Panc1 (cell line): ENCODE measurements at regions not wholly inside any gene's neighbourhood (a gene's known extent, or its start where the extent isn't known, plus 50 kb on each side); places are given as distances from the start of the nearest gene placed in this dataset.

Experiments used
- ATAC-seq: fragments of 200-7000 bp; cut with Tn5 transposase; 2 replicates; pipeline ENCODE4 v1.9.1; 2020; ENCODE audit warnings: mild to moderate bottlenecking, moderate library complexity
- BruUV-seq: library from RNA; stranded (reverse); fragments of 400-500 nt; replicated peaks from 2 replicates; lab custom pipeline; 2021; lab: Mats Ljungman, UMichigan
- CTCF ChIA-PET: fragments of 300-600 bp; sonication (Branson Sonifier 250); formaldehyde crosslinking; loops from one replicate; lab custom pipeline; 2022; ENCODE audit warnings: antibody characterized with exemption; lab: Charles Lee
- POLR2A ChIA-PET: fragments of 300-600 bp; sonication (Branson Sonifier 250); formaldehyde crosslinking; loops from one replicate; lab custom pipeline; 2022; ENCODE audit warnings: antibody characterized with exemption; lab: Charles Lee
- DNase-seq: peaks from one replicate; pipeline ENCODE4 v3.0.0-alpha.2; 2010; ENCODE audit warnings: low read depth, low spot score
- H3K27ac ChIP-seq: 2 replicates; pipeline ENCODE4 v1.5.1; 2011; ENCODE audit warnings: mild to moderate bottlenecking, low read length, inconsistent platforms
- H3K27me3 ChIP-seq: fragments of 200-500 bp; sonication (Bioruptor generic); 2 replicates; pipeline ENCODE4 v1.6.0; 2014; ENCODE audit warnings: low read length, inconsistent platforms; ENCODE audit not compliant: control insufficient read depth, insufficient read depth
- H3K36me3 ChIP-seq: fragments of 200-500 bp; sonication (Bioruptor generic); 2 replicates; pipeline ENCODE4 v1.5.1; 2014; ENCODE audit warnings: inconsistent platforms, mild to moderate bottlenecking, low read length, moderate library complexity; ENCODE audit not compliant: control insufficient read depth, insufficient read depth
- H3K4me1 ChIP-seq: 2 replicates; pipeline ENCODE4 v1.5.1; 2011; ENCODE audit warnings: inconsistent platforms, mild to moderate bottlenecking, low read length, moderate library complexity; ENCODE audit not compliant: control insufficient read depth, insufficient read depth
- H3K4me3 ChIP-seq, 2 experiments: 2 replicates each; pipeline ENCODE4 v1.5.1; 2011 to 2012; ENCODE audit warnings: low read depth in 2 of 2, low read length in 2 of 2, mild to moderate bottlenecking in 2 of 2, inconsistent platforms in 1 of 2, moderate library complexity in 1 of 2
- H3K9me3 ChIP-seq: fragments of 200-500 bp; sonication (Bioruptor generic); 2 replicates; pipeline ENCODE4 v1.5.1; 2014; ENCODE audit warnings: low read depth, mild to moderate bottlenecking, inconsistent platforms, low read length, moderate library complexity; ENCODE audit not compliant: control insufficient read depth, insufficient read depth
- CTCF ChIP-seq: fragments of 450-650 bp; IDR thresholded peaks from 2 replicates; pipeline ENCODE4 v1.5.1; 2017; ENCODE audit warnings: mild to moderate bottlenecking
- POLR2AphosphoS5 ChIP-seq: IDR thresholded peaks from 2 replicates; pipeline ENCODE4 v1.6.1; 2012; ENCODE audit warnings: mild to moderate bottlenecking, low read depth, low read length, moderate library complexity
- REST ChIP-seq, 2 experiments: IDR thresholded peaks; 2 replicates each; pipeline ENCODE4 v1.6.1; 2011 to 2012; ENCODE audit warnings: low read depth in 2 of 2, control low read depth in 1 of 2, low read length in 1 of 2, mild to moderate bottlenecking in 1 of 2, moderate library complexity in 1 of 2; ENCODE audit not compliant: insufficient read depth in 1 of 2
- SIN3A ChIP-seq: IDR thresholded peaks from 2 replicates; pipeline ENCODE4 v1.6.1; 2012; ENCODE audit warnings: low read depth, mild to moderate bottlenecking, low read length, moderate library complexity, borderline replicate concordance; ENCODE audit not compliant: insufficient read depth
- TCF7L2 ChIP-seq: IDR thresholded peaks from 2 replicates; pipeline ENCODE4 v1.6.1; 2011; ENCODE audit warnings: mild to moderate bottlenecking, low read depth, low read length, inconsistent platforms
- in situ Hi-C: cut with HindIII; loops from 2 replicates; pipeline ENCODE4 v1.10.0; 2016; ENCODE audit warnings: low sequenced_read_pairs, low pct_unique_long_range_greater_than_20kb
- intact Hi-C: fragments of 100-400 bp; cut with micrococcal nuclease; formaldehyde crosslinking; loops from one replicate; pipeline ENCODE4 v1.10.0; 2022; ENCODE audit not compliant: unreplicated experiment

DNA sequence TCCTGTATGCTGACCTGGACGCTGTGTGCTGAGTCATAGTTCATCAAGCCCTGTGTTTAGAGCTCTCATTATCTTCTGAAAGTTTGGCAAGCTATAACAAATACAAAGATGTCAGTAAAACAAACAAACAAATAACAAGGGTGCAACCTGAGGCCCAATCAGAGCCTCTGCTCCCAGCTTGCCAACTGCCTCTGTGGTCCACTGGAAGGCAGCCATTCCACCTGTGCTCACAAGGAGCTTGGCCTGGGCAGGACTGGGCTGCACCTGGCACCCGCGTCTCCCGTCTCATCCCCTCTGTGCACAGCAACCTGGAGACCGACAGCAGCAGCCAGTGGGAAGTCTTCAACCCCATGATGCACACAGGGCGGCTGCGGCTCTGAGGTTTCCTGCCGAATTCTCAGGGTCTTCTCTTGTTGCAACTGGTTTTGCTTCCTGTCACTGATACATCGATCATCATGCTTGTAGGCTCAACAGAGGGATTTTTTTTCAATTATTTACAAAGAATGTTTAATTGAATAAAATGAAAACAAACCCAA, 97.8 kb downstream of the TMEM18 start:
- BruUV-seq: no TSS peak
- ChIA-PET POLR2A (no interaction called here), CTCF (no interaction called here)
- intact Hi-C loops: no loop called here
- in situ Hi-C loops: no loop called here
- no peak overlapping the region for H3K4me3 ChIP-seq
- no peaks in the 10 kb centered on the region for H3K27me3 ChIP-seq
- no peak overlapping the region for H3K27ac ChIP-seq
- DNase-seq: no peak
- no peak for TF ChIP-seq POLR2AphosphoS5
- TF ChIP-seq REST (IDR thresholded peaks at IDR 0.05; ENCODE audit: insufficient read depth in 1 of 2, low read depth in 2 of 2, low read length in 1 of 2): no peak
- TF ChIP-seq TCF7L2: no peak
- no peaks in the 10 kb centered on the region for H3K9me3 ChIP-seq
- no peaks in the 10 kb centered on the region for H3K4me1 ChIP-seq
- ATAC-seq: no peak
- no peaks in the 10 kb centered on the region for H3K36me3 ChIP-seq

GRCh38 chr2:576292-576691, 100.9 kb downstream of the TMEM18 start:
- H3K9me3 ChIP-seq: no peaks in the 10 kb centered on the region
- no peak overlapping the region for H3K27ac ChIP-seq
- POLR2A ChIA-PET: interaction anchor here (0.6 kb wide), 1 partner anchor 30 kb away, joined by 3 read pairs; no protein-coding TSS in a partner anchor
- no peak for ATAC-seq
- no TSS peak for BruUV-seq
- CTCF ChIA-PET: no interaction called here
- intact Hi-C loops (no loop called here), in situ Hi-C loops (no loop called here)
- no peaks in the 10 kb centered on the region for H3K36me3 ChIP-seq
- TF ChIP-seq SIN3A: no peak
- TF ChIP-seq POLR2AphosphoS5: no peak
- no peak for TF ChIP-seq CTCF
- TF ChIP-seq TCF7L2: no peak
- no peak for TF ChIP-seq REST (IDR thresholded peaks at IDR 0.05; ENCODE audit: insufficient read depth in 1 of 2, low read depth in 2 of 2, low read length in 1 of 2)
- no peaks in the 10 kb centered on the region for H3K4me1 ChIP-seq
- H3K4me3 ChIP-seq: no peak overlapping the region
- H3K27me3 ChIP-seq: no peaks in the 10 kb centered on the region
- DNase-seq: no peak
